HCT116 (cell line): ENCODE measurements at regions not wholly inside any gene's neighbourhood (a gene's known extent, or its start where the extent isn't known, plus 50 kb on each side); places are given as distances from the start of the nearest gene placed in this dataset.
"Not testable (repeated sequence)": the region's sequence is repeated elsewhere in the genome, so short reads cannot be mapped to it uniquely, and the experiment has no call there.

Experiments
- ATAC-seq: fragments of 200-7000 bp; cut with Tn5 transposase; 2 replicates; pipeline ENCODE4 v1.9.1; 2020; ENCODE audit warnings: mild to moderate bottlenecking, moderate library complexity
- BruUV-seq: library from RNA; stranded (reverse); fragments of 400-500 nt; replicated peaks from 2 replicates; lab custom pipeline; 2021; lab: Mats Ljungman, UMichigan
- CTCF ChIA-PET: fragments of 300-600 bp; sonication (Branson Sonifier 250); formaldehyde crosslinking; loops from one replicate; lab custom pipeline; 2021; ENCODE audit warnings: antibody characterized with exemption; lab: Charles Lee
- POLR2A ChIA-PET: fragments of 300-600, 350-600 bp; sonication (Branson Sonifier 250); formaldehyde crosslinking; loops from one replicate; lab custom pipeline; 2021; ENCODE audit warnings: antibody characterized with exemption; lab: Charles Lee
- RAD21 ChIA-PET, 2 experiments: fragments of 300-600 bp; sonication (Branson Sonifier 250); formaldehyde crosslinking; loops; one replicate each; lab custom pipeline; 2023; ENCODE audit warnings: low total read pairs in 2 of 2; ENCODE audit not compliant: uncharacterized antibody in 2 of 2, unreplicated experiment in 2 of 2, low non-redundant PET in 1 of 2; lab: Charles Lee
- DNase-seq: peaks from one replicate; pipeline ENCODE4 v3.0.0-alpha.2; 2010; ENCODE audit warnings: low read depth, low spot score
- H2AFZ ChIP-seq: fragments of 200-600 bp; shearing (Covaris generic), sonication (generic); 2 replicates; pipeline ENCODE4 v1.6.1; 2017; ENCODE audit warnings: low read depth, mixed run types, mixed read lengths, antibody characterized with exemption, low read length; ENCODE audit not compliant: poor library complexity, severe bottlenecking
- H3K27ac ChIP-seq: 2 replicates; pipeline ENCODE4 v1.5.1; 2012; ENCODE audit warnings: low read depth, low read length
- H3K27me3 ChIP-seq: fragments of 200-600 bp; sonication (generic); 2 replicates; pipeline ENCODE4 v1.6.1; 2016; ENCODE audit warnings: mixed run types, low read length, mixed read lengths; ENCODE audit not compliant: insufficient read depth
- H3K36me3 ChIP-seq, 2 experiments: fragments of 200-500 bp in 1 of 2; fragments of 200-600 bp in 1 of 2; sonication (Bioruptor generic) in 1 of 2; sonication (generic) in 1 of 2; 2 replicates each; pipeline versions ENCODE4 v1.5.1 to v1.6.1; 2014 to 2016; ENCODE audit warnings: low read length in 2 of 2, inconsistent platforms in 1 of 2, mixed read lengths in 1 of 2, mixed run types in 1 of 2; ENCODE audit not compliant: insufficient read depth in 2 of 2, control insufficient read depth in 1 of 2
- H3K4me1 ChIP-seq, 2 experiments: fragments of 200-600 bp in 1 of 2; sonication (generic) in 1 of 2; 2 replicates each; pipeline versions ENCODE4 v1.5.1 to v1.6.1; 2012 to 2017; ENCODE audit warnings: low read length in 2 of 2, inconsistent platforms in 1 of 2, mild to moderate bottlenecking in 1 of 2, mixed read lengths in 1 of 2, mixed run types in 1 of 2, moderate library complexity in 1 of 2; ENCODE audit not compliant: insufficient read depth in 2 of 2, control insufficient read depth in 1 of 2
- H3K4me2 ChIP-seq: fragments of 200-600 bp; sonication (generic); 2 replicates; pipeline ENCODE4 v1.6.1; 2017; ENCODE audit warnings: mixed run types, low read length, mixed read lengths
- H3K4me3 ChIP-seq, 2 experiments: fragments of 200-600 bp in 1 of 2; sonication (generic) in 1 of 2; replicated peaks in 1 of 2; 2 replicates each; pipeline ENCODE4 v1.5.1; 2011 to 2016; ENCODE audit warnings: low read length in 2 of 2, control low read depth in 1 of 2, low read depth in 1 of 2, mild to moderate bottlenecking in 1 of 2, mixed read lengths in 1 of 2, mixed run types in 1 of 2
- H3K79me2 ChIP-seq: fragments of 200-600 bp; sonication (generic); 2 replicates; pipeline ENCODE4 v1.6.1; 2017; ENCODE audit warnings: mild to moderate bottlenecking, mixed run types, low read length, moderate library complexity, mixed read lengths; ENCODE audit not compliant: insufficient read depth
- H3K9ac ChIP-seq: fragments of 200-600 bp; sonication (generic); 2 replicates; pipeline ENCODE4 v1.6.1; 2016; ENCODE audit warnings: low read length, mixed read lengths
- H3K9me2 ChIP-seq: fragments of 200-600 bp; sonication (generic), shearing (Covaris generic); 2 replicates; pipeline ENCODE4 v1.6.1; 2017; ENCODE audit warnings: mixed run types, mild to moderate bottlenecking, moderate library complexity; ENCODE audit not compliant: insufficient read depth
- H3K9me3 ChIP-seq, 2 experiments: fragments of 200-500 bp in 1 of 2; fragments of 200-600 bp in 1 of 2; sonication (Bioruptor generic) in 1 of 2; sonication (generic) in 1 of 2; 2 replicates each; pipeline ENCODE4 v1.6.1; 2014 to 2017; ENCODE audit warnings: low read length in 2 of 2, mixed read lengths in 2 of 2, inconsistent platforms in 1 of 2, low read depth in 1 of 2, mild to moderate bottlenecking in 1 of 2, mixed run types in 1 of 2, moderate library complexity in 1 of 2; ENCODE audit not compliant: control insufficient read depth in 1 of 2, insufficient read depth in 1 of 2
- H4K20me1 ChIP-seq: fragments of 200-600 bp; sonication (generic), shearing (Covaris generic); 2 replicates; pipeline ENCODE4 v1.6.1; 2017; ENCODE audit warnings: mixed run types, mild to moderate bottlenecking, moderate library complexity; ENCODE audit not compliant: insufficient read depth
- EZH2phosphoT487 ChIP-seq: fragments of 200-600 bp; IDR thresholded peaks from 2 replicates; pipeline ENCODE4 v1.6.1; 2018; ENCODE audit warnings: antibody characterized with exemption, borderline replicate concordance
- SIN3A ChIP-seq: IDR thresholded peaks from 2 replicates; pipeline ENCODE4 v1.6.1; 2012; ENCODE audit warnings: low read depth
- ZFX ChIP-seq: fragments of 450-650 bp; IDR thresholded peaks from 2 replicates; pipeline ENCODE4 v1.6.1; 2017
- ZNF274 ChIP-seq: fragments of 200-500 bp; sonication (Bioruptor generic); IDR thresholded peaks from 2 replicates; pipeline ENCODE4 v1.6.1; 2014; ENCODE audit warnings: mild to moderate bottlenecking, low read depth, low read length, inconsistent platforms
- intact Hi-C: fragments of 100-400 bp; cut with micrococcal nuclease; formaldehyde crosslinking; loops from 2 replicates; pipeline ENCODE4 v1.10.0; 2022
- TF ChIP-seq, protein P1 (sequence below), 3 experiments: fragments of 200-600 bp in 1 of 3; sonication (generic) in 1 of 3; IDR thresholded peaks in 2 of 3; conservative IDR thresholded peaks in 1 of 3; 2 replicates each; pipeline ENCODE4 v1.5.1; 2012 to 2017; ENCODE audit warnings: low read depth in 2 of 3, low read length in 2 of 3, antibody characterized with exemption in 1 of 3, borderline replicate concordance in 1 of 3, control low read depth in 1 of 3, mild to moderate bottlenecking in 1 of 3, mixed read lengths in 1 of 3, mixed run types in 1 of 3, moderate library complexity in 1 of 3; ENCODE audit not compliant: insufficient read depth in 1 of 3

DNA sequence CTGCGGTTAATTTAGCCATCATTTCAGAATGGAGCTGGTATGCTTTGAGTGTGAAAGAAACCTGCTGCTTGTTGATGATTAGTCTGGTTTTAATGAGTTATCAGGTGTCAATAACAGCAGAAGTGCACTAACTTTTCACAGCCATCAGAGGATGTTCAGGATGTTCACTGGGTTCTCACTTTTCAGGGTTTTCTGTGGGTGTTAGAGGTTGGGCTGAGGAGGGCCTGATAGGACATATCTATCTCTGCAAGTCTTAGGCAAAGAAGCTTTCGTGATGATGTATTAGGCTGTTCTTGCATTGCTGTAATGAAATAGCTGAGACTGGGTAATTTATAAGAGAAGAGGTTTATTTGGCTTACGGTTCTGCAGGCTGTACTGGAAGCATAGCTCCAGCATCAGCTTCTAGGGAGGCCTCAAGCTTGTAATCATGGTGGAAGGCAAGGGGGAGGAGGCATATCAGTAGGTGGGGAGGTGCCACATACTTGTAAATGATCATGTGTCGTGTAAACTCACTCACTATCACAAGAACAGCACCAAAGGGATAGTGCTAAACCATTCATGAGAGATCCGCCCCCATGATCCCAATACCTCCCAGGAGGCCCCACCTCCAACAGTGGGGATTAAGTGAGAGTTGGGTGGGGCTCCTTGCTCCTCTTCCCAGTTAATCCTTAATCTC, 376.2 kb downstream of the NPIPA7 start:
- H3K4me1 ChIP-seq, H2AFZ ChIP-seq, H3K4me3 ChIP-seq, CTCF ChIA-PET, H3K9ac ChIP-seq, H3K9me3 ChIP-seq, BruUV-seq, RAD21 ChIA-PET, H3K36me3 ChIP-seq, H3K9me2 ChIP-seq, H4K20me1 ChIP-seq, intact Hi-C loops, DNase-seq, H3K79me2 ChIP-seq, POLR2A ChIA-PET, H3K4me2 ChIP-seq, H3K27ac ChIP-seq, ATAC-seq, H3K27me3 ChIP-seq: not testable (repeated sequence)

DNA sequence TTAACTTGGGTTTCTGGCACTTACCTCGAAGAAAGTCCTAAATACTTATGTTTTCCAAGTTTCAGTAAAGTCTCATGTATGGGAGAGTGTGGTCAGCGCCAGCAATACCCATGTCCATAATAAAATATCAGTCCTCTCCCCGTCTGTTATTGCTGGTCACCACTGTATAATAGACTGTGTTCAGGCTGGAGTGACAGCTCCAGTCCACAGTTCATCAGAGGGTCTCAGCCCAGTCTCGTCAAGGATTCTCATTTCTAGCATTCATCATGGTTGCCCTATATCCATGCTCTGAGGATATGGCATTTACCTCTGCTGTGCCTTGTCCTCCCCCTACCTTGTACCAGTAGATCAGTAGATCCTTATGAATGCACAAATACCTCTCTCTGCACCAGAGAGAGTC, 384.5 kb downstream of the NPIPA7 start:
- no peaks in the 10 kb centered on the region for H3K36me3 ChIP-seq
- H3K79me2 ChIP-seq = no peaks in the 10 kb centered on the region
- H3K27me3 ChIP-seq = no peaks in the 10 kb centered on the region
- no peaks in the 10 kb centered on the region for H3K9me3 ChIP-seq
- RAD21 ChIA-PET = no interaction called here
- no peak overlapping the region for H3K4me2 ChIP-seq
- no peaks in the 10 kb centered on the region for H3K9me2 ChIP-seq
- H3K9ac ChIP-seq = no peak overlapping the region
- intact Hi-C loops = no loop called here
- H3K4me3 ChIP-seq = no peak overlapping the region
- H4K20me1 ChIP-seq = no peaks in the 10 kb centered on the region
- DNase-seq (no peak), ATAC-seq (no peak)
- TF ChIP-seq ZNF274 (no peak), EZH2phosphoT487 (no peak), SIN3A (no peak), ZFX (no peak)
- TF ChIP-seq, protein P1, sequence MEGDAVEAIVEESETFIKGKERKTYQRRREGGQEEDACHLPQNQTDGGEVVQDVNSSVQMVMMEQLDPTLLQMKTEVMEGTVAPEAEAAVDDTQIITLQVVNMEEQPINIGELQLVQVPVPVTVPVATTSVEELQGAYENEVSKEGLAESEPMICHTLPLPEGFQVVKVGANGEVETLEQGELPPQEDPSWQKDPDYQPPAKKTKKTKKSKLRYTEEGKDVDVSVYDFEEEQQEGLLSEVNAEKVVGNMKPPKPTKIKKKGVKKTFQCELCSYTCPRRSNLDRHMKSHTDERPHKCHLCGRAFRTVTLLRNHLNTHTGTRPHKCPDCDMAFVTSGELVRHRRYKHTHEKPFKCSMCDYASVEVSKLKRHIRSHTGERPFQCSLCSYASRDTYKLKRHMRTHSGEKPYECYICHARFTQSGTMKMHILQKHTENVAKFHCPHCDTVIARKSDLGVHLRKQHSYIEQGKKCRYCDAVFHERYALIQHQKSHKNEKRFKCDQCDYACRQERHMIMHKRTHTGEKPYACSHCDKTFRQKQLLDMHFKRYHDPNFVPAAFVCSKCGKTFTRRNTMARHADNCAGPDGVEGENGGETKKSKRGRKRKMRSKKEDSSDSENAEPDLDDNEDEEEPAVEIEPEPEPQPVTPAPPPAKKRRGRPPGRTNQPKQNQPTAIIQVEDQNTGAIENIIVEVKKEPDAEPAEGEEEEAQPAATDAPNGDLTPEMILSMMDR (IDR thresholded peaks at IDR 0.05 in 2 of 3, conservative IDR thresholded peaks at IDR 0.05 in 1 of 3; ENCODE audit: borderline replicate concordance in 1 of 3, insufficient read depth in 1 of 3, low read depth in 2 of 3, low read length in 2 of 3) = no peak
- no peaks in the 10 kb centered on the region for H3K4me1 ChIP-seq
- no TSS peak for BruUV-seq
- H3K27ac ChIP-seq = no peak overlapping the region
- POLR2A ChIA-PET = no interaction called here
- CTCF ChIA-PET = no interaction called here
- no peak overlapping the region for H2AFZ ChIP-seq

DNA sequence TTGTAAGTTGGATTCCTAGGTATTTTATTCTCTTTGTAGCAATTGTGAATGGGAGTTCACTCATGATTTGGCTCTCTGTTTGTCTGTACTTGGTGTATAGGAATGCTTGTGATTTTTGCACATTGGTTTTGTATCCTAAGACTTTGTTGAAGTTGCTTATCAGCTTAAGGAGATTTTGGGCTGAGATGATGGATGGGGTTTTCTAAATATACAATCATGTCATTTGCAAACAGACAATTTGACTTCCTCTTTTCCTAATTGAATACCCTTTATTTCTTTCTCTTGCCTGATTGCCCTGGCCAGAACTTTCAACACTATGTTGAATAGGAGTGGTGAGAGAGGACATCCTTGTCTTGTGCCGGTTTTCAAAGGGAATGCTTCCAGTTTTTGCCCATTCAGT, 391.8 kb downstream of the NPIPA7 start:
- CTCF ChIA-PET, H3K9me2 ChIP-seq, DNase-seq, H3K27ac ChIP-seq, BruUV-seq, H3K4me3 ChIP-seq, H3K9me3 ChIP-seq, H3K27me3 ChIP-seq, RAD21 ChIA-PET, POLR2A ChIA-PET, H3K36me3 ChIP-seq, H4K20me1 ChIP-seq, H2AFZ ChIP-seq, H3K4me2 ChIP-seq, H3K4me1 ChIP-seq, H3K9ac ChIP-seq, intact Hi-C loops, ATAC-seq, H3K79me2 ChIP-seq: not testable (repeated sequence)
